Stimulated activated CD4-positive, alpha-beta T cell treated with anti-CD3 and anti-CD28 coated beads, Interleukin-12 subunit alpha, Interleukin-12 subunit beta, amount 100 ng/mL, for 24 hours (primary cell): ENCODE measurements at regions not wholly inside any gene's neighbourhood (a gene's known extent, or its start where the extent isn't known, plus 50 kb on each side); places are given as distances from the start of the nearest gene placed in this dataset.
"Not testable (repeated sequence)": the region's sequence is repeated elsewhere in the genome, so short reads cannot be mapped to it uniquely, and the experiment has no call there.

ENCODE experiments used
- DNase-seq, 2 experiments: peaks; one replicate each; pipeline ENCODE4 v3.0.0-alpha.2; 2020; ENCODE audit warnings: low read depth in 2 of 2

- no peak for DNase-seq
These were observed 96.2 kb upstream of the TSHZ3 start for GRCh38 chr19:31445406-31445805.

- no peak for DNase-seq
These were observed 99.0 kb upstream of the TSHZ3 start for GRCh38 chr19:31448221-31448657.

- DNase-seq = no peak
These were observed 100.1 kb upstream of the TSHZ3 start for GRCh38 chr19:31449379-31449778.

GRCh38 chr19:31450696-31451095, 101.5 kb upstream of the TSHZ3 start:
- DNase-seq = no peak

- DNase-seq = no peak
These were observed 102.6 kb upstream of the TSHZ3 start for GRCh38 chr19:31451686-31452330.

- DNase-seq = no peak
These were observed 110.2 kb upstream of the TSHZ3 start for GRCh38 chr19:31459430-31459829.

- no peak for DNase-seq
These were observed 112.7 kb upstream of the TSHZ3 start for GRCh38 chr19:31461814-31462539.

- DNase-seq = no peak
These were observed 121.1 kb upstream of the TSHZ3 start for GRCh38 chr19:31470229-31470939.

GRCh38 chr19:31470952-31471351, 121.7 kb upstream of the TSHZ3 start:
- DNase-seq = no peak

GRCh38 chr19:31478241-31478640, 129.0 kb upstream of the TSHZ3 start:
- DNase-seq = no peak

- no peak for DNase-seq
These were observed 134.1 kb upstream of the TSHZ3 start for GRCh38 chr19:31483226-31483857.

- not testable (repeated sequence) for DNase-seq
These were observed 135.7 kb upstream of the TSHZ3 start for GRCh38 chr19:31484858-31485410.

GRCh38 chr19:31485472-31485871, 136.2 kb upstream of the TSHZ3 start:
- DNase-seq = no peak

- DNase-seq = no peak
These were observed 142.0 kb upstream of the TSHZ3 start for GRCh38 chr19:31491242-31491641.

- DNase-seq = no peak
These were observed 142.8 kb upstream of the TSHZ3 start for GRCh38 chr19:31492050-31492449.

GRCh38 chr19:31496076-31496475, 146.8 kb upstream of the TSHZ3 start:
- no peak for DNase-seq

GRCh38 chr19:31497709-31498108, 148.5 kb upstream of the TSHZ3 start:
- DNase-seq = no peak

GRCh38 chr19:31498781-31499180, 149.5 kb upstream of the TSHZ3 start:
- DNase-seq = no peak

GRCh38 chr19:31499281-31500196, 150.3 kb upstream of the TSHZ3 start:
- DNase-seq = no peak

GRCh38 chr19:31500197-31500830, 151.1 kb upstream of the TSHZ3 start:
- DNase-seq = no peak
